ENCODE measurements at regions not wholly inside any gene's neighbourhood (a gene's known extent, or its start where the extent isn't known, plus 50 kb on each side); places are given as distances from the start of the nearest gene placed in this dataset.
"Not testable (repeated sequence)": the region's sequence is repeated elsewhere in the genome, so short reads cannot be mapped to it uniquely, and the experiment has no call there.

DNA sequence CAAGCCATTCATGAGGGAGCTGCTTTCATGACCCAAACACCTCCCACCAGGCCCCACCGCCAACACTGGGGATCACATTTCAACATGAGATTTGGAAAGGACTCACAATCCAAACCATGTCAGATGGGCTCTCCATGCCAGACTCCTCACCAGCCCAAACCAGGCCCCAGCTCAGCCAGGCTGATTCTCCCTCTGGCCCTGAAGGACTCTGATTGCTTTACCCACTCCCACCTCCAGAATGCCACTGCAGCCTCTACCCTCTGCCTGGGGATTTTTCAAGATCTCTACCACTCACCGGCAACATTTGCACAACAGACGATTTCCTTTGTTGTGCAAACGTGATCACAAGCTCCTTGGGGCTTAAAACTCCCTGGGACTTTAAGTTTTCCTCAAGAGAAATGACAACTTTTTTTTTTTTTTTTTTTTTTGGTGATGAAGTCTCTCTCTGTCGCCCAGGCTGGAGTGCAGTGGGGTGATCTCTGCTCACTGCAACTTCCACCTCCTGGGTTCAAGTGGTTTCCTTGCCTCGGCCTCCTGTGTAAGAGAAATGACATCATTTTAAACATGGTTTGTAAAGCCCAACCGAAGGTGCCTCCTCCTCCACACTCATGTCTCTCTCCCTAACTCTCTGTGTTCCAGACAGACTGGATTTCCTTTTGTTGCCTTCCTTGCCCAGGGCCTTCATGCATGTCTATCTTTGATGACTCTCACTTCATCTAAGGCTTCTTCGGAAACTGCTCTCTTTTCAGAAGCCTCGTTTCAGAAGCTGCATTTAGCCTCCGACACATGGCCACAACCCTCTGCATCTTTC is 147.0 kb downstream of the CDH26 start:
- Histone ChIP-seq H3K4me1 (no peaks in the 10 kb centered on the region), H3K4me3 (no peak overlapping the region), H3K27me3 (ENCODE audit: low read depth) (no peaks in the 10 kb centered on the region), H3K36me3 (replicated peaks) (no peaks in the 10 kb centered on the region), H3K9me3 (no peaks in the 10 kb centered on the region; the same call in 1 of the 2 replicates)
- DNase-seq (ENCODE audit: low spot score in 2 of 2), result no peak
- in situ Hi-C loops (cut with MboI; ENCODE audit: low sequenced_read_pairs), result no loop called here

DNA sequence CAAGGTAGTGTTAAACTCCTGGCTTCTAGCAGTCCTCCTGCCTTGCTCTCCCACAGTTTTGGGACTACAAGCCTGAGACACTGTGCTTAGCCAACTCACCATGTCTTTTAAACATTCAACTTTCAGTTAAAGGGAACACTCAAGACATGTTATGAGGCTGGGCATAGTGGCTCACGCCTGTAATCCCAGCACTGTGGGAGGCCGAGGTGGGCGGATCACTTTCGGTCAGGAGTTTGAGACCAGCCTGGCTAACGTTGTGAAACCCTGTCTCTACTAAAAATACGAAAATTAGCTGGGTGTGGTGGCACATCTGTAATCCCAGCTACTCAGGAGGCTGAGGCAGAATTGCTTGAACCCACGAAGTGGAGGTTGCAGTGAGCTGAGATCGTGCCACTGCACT is 148.0 kb downstream of the CDH26 start:
- H3K4me3 ChIP-seq; H3K36me3 ChIP-seq (replicated peaks); H3K27me3 ChIP-seq (ENCODE audit: low read depth); in situ Hi-C loops (cut with MboI; ENCODE audit: low sequenced_read_pairs); H3K4me1 ChIP-seq; DNase-seq (ENCODE audit: low spot score in 2 of 2); H3K9me3 ChIP-seq: not testable (repeated sequence)

DNA sequence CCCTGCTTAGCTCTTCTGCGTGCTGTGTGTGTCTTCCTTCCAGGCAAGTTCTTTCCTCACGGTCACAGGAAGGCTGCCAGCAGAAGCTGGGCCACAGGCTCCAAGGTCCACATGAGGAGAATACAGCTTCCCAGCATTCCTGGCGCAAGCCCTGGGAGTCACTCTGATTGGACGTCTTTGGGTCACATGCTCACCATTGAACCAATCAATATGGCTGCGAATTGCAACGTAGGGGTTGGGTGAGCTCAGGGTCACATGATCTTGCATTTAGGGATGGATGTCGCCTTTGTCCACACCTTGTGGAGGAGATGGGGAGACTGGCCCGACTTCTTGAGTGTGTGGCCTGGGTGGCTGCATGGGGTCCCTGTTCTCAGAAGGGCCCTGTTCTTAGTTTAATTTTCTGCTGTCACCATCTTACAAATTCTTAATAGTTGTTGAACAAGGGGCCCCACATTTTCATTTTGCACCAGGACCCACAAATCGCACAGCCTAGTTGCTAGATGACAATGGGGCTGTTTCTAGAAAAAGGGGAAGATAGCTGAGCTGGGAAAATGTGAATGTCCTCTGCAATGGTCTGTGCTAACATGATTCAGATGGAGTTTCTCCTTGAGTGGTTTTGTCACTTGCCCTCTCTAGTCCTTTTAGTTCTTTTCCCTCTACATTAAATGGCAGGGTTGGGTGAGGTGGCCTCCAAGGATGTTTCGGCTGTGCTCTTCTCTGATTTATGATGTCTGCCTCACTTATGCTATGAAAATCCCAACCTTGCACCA is 149.6 kb downstream of the CDH26 start:
- DNase-seq (ENCODE audit: low spot score in 2 of 2), result no peak
- no peaks in the 10 kb centered on the region for H3K27me3 ChIP-seq (ENCODE audit: low read depth)
- no peaks in the 10 kb centered on the region for H3K36me3 ChIP-seq (replicated peaks)
- H3K4me3 ChIP-seq, result no peak overlapping the region
- no peaks in the 10 kb centered on the region for H3K9me3 ChIP-seq
- H3K4me1 ChIP-seq, result no peaks in the 10 kb centered on the region
- in situ Hi-C loops (cut with MboI; ENCODE audit: low sequenced_read_pairs), result no loop called here

DNA sequence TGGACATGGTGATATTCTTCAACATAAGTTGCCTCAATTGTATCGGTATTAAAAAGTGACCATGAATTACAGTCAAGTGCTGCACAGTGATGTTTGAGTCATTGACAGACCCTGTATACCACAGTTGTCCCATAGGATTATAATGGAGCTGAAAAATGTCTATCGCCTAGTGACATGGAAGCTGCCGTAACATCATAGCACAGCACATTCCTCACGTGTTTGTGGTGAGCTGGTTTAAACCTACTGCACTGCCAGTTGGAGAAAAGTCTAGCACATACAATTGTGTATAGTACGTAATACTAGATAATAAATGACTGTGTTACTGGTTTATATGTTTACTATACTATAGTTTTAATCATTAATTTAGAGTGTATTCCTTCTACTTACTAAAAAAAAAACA is 150.2 kb downstream of the CDH26 start:
- H3K4me3 ChIP-seq, result no peak overlapping the region
- in situ Hi-C loops (cut with MboI; ENCODE audit: low sequenced_read_pairs), result no loop called here
- H3K9me3 ChIP-seq, result no peaks in the 10 kb centered on the region
- no peak for DNase-seq (ENCODE audit: low spot score in 2 of 2)
- H3K27me3 ChIP-seq (ENCODE audit: low read depth), result no peaks in the 10 kb centered on the region
- no peaks in the 10 kb centered on the region for H3K4me1 ChIP-seq
- H3K36me3 ChIP-seq (replicated peaks), result no peaks in the 10 kb centered on the region

DNA sequence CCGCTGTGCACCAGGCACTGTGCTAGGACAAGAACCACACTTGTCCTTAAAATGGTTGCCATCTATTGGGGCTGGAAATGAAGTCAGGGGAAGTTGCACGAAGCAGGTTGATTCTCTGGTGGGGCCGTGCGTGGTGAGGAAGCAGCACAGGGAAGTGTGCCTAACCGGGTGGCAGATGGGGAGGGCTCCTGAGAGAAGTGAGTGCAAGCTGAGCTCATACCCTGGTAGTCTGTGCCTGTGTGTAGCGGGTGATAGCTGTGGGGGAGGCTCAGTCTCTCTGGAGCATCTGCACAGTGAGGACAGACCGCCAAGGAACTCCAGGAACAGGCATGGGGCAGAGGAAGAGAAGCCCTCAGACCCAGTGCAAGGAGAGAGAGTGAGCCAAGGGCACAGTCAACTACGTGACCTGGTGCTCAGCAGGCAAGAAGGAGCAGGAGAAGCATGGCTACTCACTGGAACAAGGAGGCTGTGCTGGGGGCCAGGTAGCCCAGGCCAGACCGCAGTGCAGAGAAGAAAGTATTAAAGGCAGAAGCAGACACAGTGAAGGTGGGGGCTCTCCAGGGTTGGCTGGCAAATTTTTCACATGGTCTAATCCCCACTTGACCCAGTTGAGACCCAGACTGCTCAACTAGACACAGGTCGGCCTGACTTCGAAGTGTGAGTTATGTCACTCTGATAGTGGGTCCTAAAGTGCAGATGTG is 155.0 kb downstream of the CDH26 start:
- Histone ChIP-seq H3K27me3 (ENCODE audit: low read depth) (no peaks in the 10 kb centered on the region), H3K4me1 (no peaks in the 10 kb centered on the region)
- in situ Hi-C loops (cut with MboI; ENCODE audit: low sequenced_read_pairs), result no loop called here

DNA sequence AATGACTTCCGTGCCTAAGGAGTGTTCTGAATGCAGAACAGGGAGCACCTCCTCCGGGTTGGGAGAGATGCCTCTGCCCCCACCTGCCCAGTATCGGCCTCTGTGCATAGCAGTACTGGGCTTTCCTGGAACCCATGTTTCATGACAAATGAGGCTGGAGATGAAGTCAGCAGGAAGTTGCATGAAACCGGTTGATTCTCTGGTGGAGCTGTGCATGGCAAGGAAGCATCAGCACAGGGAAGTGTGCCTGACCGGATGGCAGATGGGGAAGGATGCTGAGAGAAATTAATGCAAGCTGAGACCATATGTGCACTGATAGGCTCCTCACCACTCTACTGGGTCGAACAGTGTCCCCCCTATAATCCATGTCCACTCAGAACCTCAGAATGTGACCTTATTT is 155.5 kb downstream of the CDH26 start:
- H3K27me3 ChIP-seq (ENCODE audit: low read depth), result no peaks in the 10 kb centered on the region
- in situ Hi-C loops (cut with MboI; ENCODE audit: low sequenced_read_pairs), result no loop called here

More for the DNA sequence above, 155.0 kb downstream of the CDH26 start:
- Histone ChIP-seq H3K9me3 (no peaks in the 10 kb centered on the region), H3K36me3 (replicated peaks) (no peaks in the 10 kb centered on the region), H3K4me3 (no peak overlapping the region)
- DNase-seq (ENCODE audit: low spot score in 2 of 2), result no peak

DNA sequence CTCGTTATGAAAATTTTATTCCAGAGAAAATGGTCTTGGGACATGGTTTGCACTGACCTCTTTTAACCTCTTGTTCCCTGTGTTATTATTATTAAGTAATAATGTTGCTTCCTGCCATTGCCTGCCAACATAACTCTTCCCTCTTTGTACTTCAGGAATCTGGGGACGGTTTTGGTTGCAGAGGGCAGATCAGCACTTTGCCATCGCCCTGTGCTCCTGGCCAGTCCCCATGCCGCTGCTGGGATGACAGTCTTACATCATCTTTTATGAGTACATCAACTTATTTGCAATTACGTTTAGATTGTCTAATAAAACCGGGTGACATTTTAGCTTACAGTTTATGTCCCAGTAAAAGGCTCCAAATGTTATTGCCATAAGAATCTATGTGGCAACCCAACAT is 157.2 kb downstream of the CDH26 start:
- no peak for DNase-seq (ENCODE audit: low spot score in 2 of 2)
- Histone ChIP-seq H3K9me3 (0 out of 2 replicates have a peak, but pooled peaks cover 2% of the 10 kb centered on the region), H3K36me3 (replicated peaks) (no peaks in the 10 kb centered on the region), H3K4me3 (no peak overlapping the region), H3K4me1 (no peaks in the 10 kb centered on the region), H3K27me3 (ENCODE audit: low read depth) (no peaks in the 10 kb centered on the region)
- in situ Hi-C loops (cut with MboI; ENCODE audit: low sequenced_read_pairs), result no loop called here

More for the DNA sequence above, 155.5 kb downstream of the CDH26 start:
- Histone ChIP-seq H3K4me3 (no peak overlapping the region), H3K4me1 (no peaks in the 10 kb centered on the region), H3K36me3 (replicated peaks) (no peaks in the 10 kb centered on the region), H3K9me3 (no peaks in the 10 kb centered on the region)
- no peak for DNase-seq (ENCODE audit: low spot score in 2 of 2)

DNA sequence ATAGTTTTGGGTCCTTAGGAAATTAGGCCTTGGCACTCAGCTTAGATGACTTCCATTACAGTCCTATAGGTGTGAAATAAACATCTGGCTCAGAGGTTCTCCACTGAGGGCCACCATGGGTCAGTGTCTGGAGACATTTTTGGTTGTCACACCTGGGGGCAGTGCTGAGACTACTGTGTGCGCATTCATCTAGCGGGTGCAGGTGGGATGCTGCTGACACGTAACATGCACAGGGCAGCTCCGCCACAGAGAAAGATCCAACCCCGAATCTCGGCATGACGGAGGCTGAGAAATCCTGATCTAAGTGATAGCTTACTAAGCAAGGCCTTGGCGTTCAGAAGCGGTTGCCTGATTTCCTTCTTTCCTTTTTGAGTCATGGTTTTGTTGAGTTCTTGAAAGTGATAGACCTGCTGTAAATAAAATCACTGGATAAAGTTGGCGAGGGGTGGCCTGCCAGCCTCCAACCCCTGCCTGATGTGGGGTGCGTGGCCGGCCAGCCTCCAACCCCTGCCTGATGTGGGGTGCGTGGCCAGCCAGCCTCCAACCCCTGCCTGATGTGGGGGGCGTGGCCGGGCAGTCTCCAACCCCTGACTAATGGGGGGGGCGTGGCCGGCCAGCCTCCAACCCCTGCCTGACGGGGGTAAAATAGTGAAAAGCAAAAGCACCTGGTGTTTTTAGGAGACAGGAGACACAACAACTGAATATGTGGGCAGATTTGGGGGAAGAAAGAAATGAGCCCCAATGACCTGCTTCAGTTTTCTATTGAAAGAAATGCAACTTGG is 158.1 kb downstream of the CDH26 start:
- no peak overlapping the region for H3K4me3 ChIP-seq
- in situ Hi-C loops (cut with MboI; ENCODE audit: low sequenced_read_pairs), result no loop called here
- no peak for DNase-seq (ENCODE audit: low spot score in 2 of 2)
- H3K4me1 ChIP-seq, result no peaks in the 10 kb centered on the region
- 0 out of 2 replicates have a peak, but pooled peaks cover 2% of the 10 kb centered on the region for H3K9me3 ChIP-seq
- no peaks in the 10 kb centered on the region for H3K27me3 ChIP-seq (ENCODE audit: low read depth)
- H3K36me3 ChIP-seq (replicated peaks), result no peaks in the 10 kb centered on the region

DNA sequence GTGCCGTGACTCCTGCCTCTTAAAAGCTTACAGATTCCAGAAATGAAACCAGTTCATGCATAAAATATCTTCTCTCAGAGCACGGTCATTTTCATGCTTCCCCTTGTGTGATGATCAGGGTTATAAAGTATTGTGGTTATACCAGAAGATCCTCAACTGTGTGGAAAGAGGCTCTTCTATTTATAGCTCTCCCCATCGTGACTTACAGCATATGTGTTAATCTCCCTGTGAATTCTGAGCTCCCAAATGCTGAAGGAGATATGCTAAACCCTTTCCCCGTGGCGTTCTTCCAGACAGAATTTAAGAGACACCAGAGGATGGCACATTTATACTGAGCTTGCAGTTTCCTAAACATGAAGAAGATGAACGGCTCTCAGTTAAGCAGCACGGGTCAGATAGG is 158.8 kb downstream of the CDH26 start:
- Histone ChIP-seq H3K9me3 (0 out of 2 replicates have a peak, but pooled peaks cover 2% of the 10 kb centered on the region), H3K4me1 (no peaks in the 10 kb centered on the region), H3K4me3 (no peak overlapping the region), H3K36me3 (replicated peaks) (no peaks in the 10 kb centered on the region), H3K27me3 (ENCODE audit: low read depth) (no peaks in the 10 kb centered on the region)
- in situ Hi-C loops (cut with MboI; ENCODE audit: low sequenced_read_pairs), result no loop called here
- no peak for DNase-seq (ENCODE audit: low spot score in 2 of 2)

DNA sequence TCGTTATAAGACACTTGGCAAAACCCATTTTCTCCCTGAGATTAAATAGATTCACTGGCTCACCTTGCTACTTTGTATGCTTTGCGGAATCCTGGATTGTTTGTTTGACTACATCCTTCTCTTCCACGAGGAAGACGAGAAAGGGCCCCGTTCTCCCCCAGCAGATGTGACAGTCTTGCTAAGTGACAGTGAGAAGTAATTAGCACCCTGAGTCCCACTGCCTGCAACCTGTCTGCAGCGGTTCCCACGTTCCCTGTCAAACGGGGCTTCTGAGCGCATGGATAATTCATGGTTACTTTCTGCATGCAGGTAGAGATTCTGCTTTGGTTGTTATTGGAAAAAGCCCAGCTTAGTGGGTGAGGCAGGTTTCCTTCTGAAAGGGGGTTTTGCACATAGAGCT is 163.7 kb downstream of the CDH26 start:
- Histone ChIP-seq H3K4me3 (no peak overlapping the region), H3K27me3 (ENCODE audit: low read depth) (no peaks in the 10 kb centered on the region), H3K36me3 (replicated peaks) (no peaks in the 10 kb centered on the region), H3K9me3 (0 out of 2 replicates have a peak, but pooled peaks cover 2% of the 10 kb centered on the region), H3K4me1 (no peaks in the 10 kb centered on the region)
- no peak for DNase-seq (ENCODE audit: low spot score in 2 of 2)
- in situ Hi-C loops (cut with MboI; ENCODE audit: low sequenced_read_pairs), result no loop called here

DNA sequence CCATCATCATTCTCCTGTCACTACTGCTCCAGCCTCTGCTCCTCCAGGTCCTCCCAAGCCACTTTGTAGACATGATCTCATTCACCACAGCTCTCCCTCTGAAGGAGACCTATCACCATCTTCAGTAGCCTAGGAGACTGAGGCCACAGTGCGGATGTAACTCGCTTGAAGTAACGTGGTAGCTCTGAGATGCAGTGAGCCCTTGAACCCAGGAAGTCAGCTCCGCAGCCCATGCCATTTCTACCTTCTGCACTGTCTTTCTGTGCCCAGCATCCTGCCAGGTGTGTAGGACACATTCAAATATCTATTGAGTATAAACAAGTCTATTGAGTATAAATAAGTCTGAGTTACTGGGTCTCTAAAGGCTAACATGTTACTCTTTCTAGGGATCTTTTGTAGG is 164.4 kb downstream of the CDH26 start:
- Histone ChIP-seq H3K36me3 (replicated peaks) (no peaks in the 10 kb centered on the region), H3K27me3 (ENCODE audit: low read depth) (no peaks in the 10 kb centered on the region), H3K9me3 (0 out of 2 replicates have a peak, but pooled peaks cover 2% of the 10 kb centered on the region), H3K4me3 (no peak overlapping the region), H3K4me1 (no peaks in the 10 kb centered on the region)
- in situ Hi-C loops (cut with MboI; ENCODE audit: low sequenced_read_pairs), result no loop called here
- no peak for DNase-seq (ENCODE audit: low spot score in 2 of 2)

DNA sequence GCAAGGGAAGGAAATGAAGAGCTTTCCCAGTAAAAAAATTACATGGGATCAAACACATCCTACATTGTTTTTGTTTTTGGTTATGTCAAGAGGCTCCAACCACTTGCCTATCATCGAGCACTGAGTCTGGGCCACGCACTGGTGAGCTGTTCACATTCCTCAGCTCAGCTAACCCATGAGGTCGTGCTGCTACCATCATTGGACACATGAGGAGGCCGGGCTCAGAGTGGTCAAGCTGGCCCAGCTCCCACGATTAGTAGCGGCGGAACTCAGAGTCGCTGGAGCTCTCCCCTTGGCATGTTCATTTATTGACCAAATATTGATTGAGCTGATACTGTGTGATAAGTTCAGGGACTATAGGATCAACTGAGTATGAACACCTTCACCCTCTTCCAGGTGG is 164.9 kb downstream of the CDH26 start:
- H3K9me3 ChIP-seq, result 0 out of 2 replicates have a peak, but pooled peaks cover 2% of the 10 kb centered on the region
- H3K4me1 ChIP-seq, result no peaks in the 10 kb centered on the region
- no peak for DNase-seq (ENCODE audit: low spot score in 2 of 2)
- no peak overlapping the region for H3K4me3 ChIP-seq
- H3K36me3 ChIP-seq (replicated peaks), result no peaks in the 10 kb centered on the region
- H3K27me3 ChIP-seq (ENCODE audit: low read depth), result no peaks in the 10 kb centered on the region
- in situ Hi-C loops (cut with MboI; ENCODE audit: low sequenced_read_pairs), result no loop called here

DNA sequence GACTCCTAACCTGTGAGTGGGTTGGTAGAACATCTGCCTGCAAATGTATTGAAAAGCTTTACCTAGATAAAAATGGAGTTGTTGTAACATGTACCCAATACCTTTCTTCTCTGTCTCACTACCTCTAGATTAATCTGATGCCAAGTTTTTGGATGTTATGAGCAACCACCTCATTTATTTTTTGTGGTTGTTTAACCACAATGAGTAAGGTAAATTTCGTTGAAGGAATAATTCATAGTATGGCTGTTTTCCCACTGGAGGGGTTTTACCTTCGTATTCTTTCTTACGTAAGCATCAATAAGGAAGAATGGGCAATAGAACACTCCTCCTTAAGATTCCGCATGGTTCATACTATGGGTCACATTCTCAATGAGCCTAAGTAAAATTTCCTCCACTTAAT is 165.4 kb downstream of the CDH26 start:
- Histone ChIP-seq H3K36me3 (replicated peaks) (no peaks in the 10 kb centered on the region), H3K4me3 (no peak overlapping the region), H3K27me3 (ENCODE audit: low read depth) (no peaks in the 10 kb centered on the region), H3K9me3 (0 out of 2 replicates have a peak, but pooled peaks cover 2% of the 10 kb centered on the region), H3K4me1 (no peaks in the 10 kb centered on the region)
- in situ Hi-C loops (cut with MboI; ENCODE audit: low sequenced_read_pairs), result no loop called here
- no peak for DNase-seq (ENCODE audit: low spot score in 2 of 2)
